HL-60 (cell line): ENCODE measurements at regions not wholly inside any gene's neighbourhood (a gene's known extent, or its start where the extent isn't known, plus 50 kb on each side); places are given as distances from the start of the nearest gene placed in this dataset.

Experiments used
- DNase-seq, 2 experiments: peaks; one replicate each; pipeline ENCODE4 v3.0.0-alpha.2; 2010 to 2020; ENCODE audit warnings: low read depth in 1 of 2, low spot score in 1 of 2
- H3K27ac ChIP-seq: fragments of 250-450 bp; sonication (Bioruptor Pico); replicated peaks from 2 replicates; pipeline ENCODE4 v1.5.1; 2020; ENCODE audit warnings: mild to moderate bottlenecking, moderate library complexity
- H3K27me3 ChIP-seq: fragments of 250-450 bp; sonication (Bioruptor Pico); 2 replicates; pipeline ENCODE4 v1.5.1; 2021; ENCODE audit warnings: mild to moderate bottlenecking, moderate library complexity; ENCODE audit not compliant: insufficient read depth, poor library complexity, severe bottlenecking
- H3K4me3 ChIP-seq: replicated peaks from 2 replicates; pipeline ENCODE4 v1.5.1; 2011; ENCODE audit warnings: mild to moderate bottlenecking, control low read depth, low read length; ENCODE audit not compliant: insufficient read depth
- GABPA ChIP-seq: IDR thresholded peaks from 2 replicates; pipeline ENCODE4 v1.6.1; 2012; ENCODE audit warnings: low read depth
- POLR2AphosphoS5 ChIP-seq: IDR thresholded peaks from 2 replicates; pipeline ENCODE4 v1.6.1; 2012; ENCODE audit warnings: low read depth
- SPI1 ChIP-seq: IDR thresholded peaks from 2 replicates; pipeline ENCODE4 v1.6.1; 2012; ENCODE audit warnings: low read depth, mild to moderate bottlenecking, borderline replicate concordance
- TF ChIP-seq, protein P1 (sequence below): IDR thresholded peaks from one replicate; pipeline ENCODE4 v1.5.1; 2011; ENCODE audit warnings: low read length, control low read depth, inconsistent platforms; ENCODE audit not compliant: insufficient read depth
- TF ChIP-seq, protein P2 (sequence below): IDR thresholded peaks from 2 replicates; pipeline ENCODE4 v1.6.1; 2012; ENCODE audit warnings: low read depth; ENCODE audit not compliant: insufficient replicate concordance

DNA sequence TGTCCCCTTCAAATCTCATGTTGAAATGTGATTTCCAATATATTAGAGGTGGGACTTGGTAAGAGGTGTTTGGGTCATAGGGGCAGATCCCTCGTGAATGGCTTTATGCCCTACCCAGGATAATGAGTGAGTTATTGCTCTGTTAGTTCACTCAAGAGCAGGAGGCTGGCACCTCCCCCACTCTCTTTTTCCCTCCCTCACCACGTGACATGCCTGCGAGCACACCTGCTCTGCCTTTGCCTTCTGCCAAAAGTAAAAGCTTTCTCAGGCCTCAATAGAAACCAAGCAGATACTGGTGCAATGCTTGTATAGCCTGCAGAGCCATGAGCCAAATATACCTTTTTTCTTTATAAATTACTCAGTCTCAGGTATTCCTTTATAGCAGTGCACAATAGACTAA, 286.3 kb upstream of the UGT8 start:
- no peak for DNase-seq
- no peak for TF ChIP-seq SPI1
- TF ChIP-seq GABPA, result no peak
- no peak for TF ChIP-seq POLR2AphosphoS5
- no peak overlapping the region for H3K27ac ChIP-seq
- no peak overlapping the region for H3K4me3 ChIP-seq
- no peaks in the 10 kb centered on the region for H3K27me3 ChIP-seq

DNA sequence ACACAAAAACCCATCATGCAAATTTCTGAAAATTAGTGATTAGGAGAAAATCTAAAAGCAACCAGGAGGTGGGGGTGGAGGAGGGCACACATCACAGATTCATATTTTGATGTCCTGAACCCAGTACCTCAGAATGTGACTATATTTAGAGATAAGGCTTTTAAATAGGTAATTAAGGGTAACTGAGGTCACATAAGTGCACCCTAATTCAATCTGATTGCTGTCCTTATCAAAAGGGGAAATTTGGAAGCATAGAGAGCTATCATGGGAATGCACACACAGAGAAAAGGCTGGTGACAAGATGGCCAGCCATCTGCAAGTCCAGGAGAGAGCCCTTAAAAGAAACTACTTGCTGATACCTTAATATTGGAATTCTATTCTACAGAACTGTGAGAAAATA, 281.8 kb upstream of the UGT8 start:
- DNase-seq, result no peak
- TF ChIP-seq GABPA (no peak), SPI1 (no peak), POLR2AphosphoS5 (no peak)
- TF ChIP-seq, protein P1, sequence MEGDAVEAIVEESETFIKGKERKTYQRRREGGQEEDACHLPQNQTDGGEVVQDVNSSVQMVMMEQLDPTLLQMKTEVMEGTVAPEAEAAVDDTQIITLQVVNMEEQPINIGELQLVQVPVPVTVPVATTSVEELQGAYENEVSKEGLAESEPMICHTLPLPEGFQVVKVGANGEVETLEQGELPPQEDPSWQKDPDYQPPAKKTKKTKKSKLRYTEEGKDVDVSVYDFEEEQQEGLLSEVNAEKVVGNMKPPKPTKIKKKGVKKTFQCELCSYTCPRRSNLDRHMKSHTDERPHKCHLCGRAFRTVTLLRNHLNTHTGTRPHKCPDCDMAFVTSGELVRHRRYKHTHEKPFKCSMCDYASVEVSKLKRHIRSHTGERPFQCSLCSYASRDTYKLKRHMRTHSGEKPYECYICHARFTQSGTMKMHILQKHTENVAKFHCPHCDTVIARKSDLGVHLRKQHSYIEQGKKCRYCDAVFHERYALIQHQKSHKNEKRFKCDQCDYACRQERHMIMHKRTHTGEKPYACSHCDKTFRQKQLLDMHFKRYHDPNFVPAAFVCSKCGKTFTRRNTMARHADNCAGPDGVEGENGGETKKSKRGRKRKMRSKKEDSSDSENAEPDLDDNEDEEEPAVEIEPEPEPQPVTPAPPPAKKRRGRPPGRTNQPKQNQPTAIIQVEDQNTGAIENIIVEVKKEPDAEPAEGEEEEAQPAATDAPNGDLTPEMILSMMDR, result no peak
- TF ChIP-seq, protein P2, sequence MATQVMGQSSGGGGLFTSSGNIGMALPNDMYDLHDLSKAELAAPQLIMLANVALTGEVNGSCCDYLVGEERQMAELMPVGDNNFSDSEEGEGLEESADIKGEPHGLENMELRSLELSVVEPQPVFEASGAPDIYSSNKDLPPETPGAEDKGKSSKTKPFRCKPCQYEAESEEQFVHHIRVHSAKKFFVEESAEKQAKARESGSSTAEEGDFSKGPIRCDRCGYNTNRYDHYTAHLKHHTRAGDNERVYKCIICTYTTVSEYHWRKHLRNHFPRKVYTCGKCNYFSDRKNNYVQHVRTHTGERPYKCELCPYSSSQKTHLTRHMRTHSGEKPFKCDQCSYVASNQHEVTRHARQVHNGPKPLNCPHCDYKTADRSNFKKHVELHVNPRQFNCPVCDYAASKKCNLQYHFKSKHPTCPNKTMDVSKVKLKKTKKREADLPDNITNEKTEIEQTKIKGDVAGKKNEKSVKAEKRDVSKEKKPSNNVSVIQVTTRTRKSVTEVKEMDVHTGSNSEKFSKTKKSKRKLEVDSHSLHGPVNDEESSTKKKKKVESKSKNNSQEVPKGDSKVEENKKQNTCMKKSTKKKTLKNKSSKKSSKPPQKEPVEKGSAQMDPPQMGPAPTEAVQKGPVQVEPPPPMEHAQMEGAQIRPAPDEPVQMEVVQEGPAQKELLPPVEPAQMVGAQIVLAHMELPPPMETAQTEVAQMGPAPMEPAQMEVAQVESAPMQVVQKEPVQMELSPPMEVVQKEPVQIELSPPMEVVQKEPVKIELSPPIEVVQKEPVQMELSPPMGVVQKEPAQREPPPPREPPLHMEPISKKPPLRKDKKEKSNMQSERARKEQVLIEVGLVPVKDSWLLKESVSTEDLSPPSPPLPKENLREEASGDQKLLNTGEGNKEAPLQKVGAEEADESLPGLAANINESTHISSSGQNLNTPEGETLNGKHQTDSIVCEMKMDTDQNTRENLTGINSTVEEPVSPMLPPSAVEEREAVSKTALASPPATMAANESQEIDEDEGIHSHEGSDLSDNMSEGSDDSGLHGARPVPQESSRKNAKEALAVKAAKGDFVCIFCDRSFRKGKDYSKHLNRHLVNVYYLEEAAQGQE, result no peak
- Histone ChIP-seq H3K4me3 (no peak overlapping the region), H3K27me3 (no peaks in the 10 kb centered on the region), H3K27ac (no peak overlapping the region)

DNA sequence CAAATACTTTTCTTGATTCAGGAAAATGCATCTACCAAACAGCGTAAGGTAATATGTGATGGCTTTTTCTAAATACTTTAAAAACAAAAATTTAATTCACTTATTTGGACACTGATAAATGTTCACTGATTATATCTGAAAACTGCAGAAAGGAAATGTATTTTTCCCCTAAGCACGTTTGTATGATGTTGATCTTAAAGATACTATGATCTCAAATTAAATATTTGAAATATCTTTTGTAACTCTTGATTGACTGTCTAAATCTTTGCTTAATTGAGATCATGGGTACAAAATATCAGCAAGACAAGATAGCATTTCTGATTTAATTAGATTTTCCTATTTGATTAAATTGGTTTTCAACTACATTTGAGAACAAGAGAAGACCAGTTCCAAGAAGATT, 281.0 kb upstream of the UGT8 start:
- Histone ChIP-seq H3K4me3 (no peak overlapping the region), H3K27me3 (no peaks in the 10 kb centered on the region), H3K27ac (no peak overlapping the region)
- DNase-seq, result no peak
- TF ChIP-seq GABPA, result no peak
- no peak for TF ChIP-seq SPI1
- TF ChIP-seq, protein P2, result no peak
- TF ChIP-seq, protein P1, result no peak
- TF ChIP-seq POLR2AphosphoS5, result no peak

DNA sequence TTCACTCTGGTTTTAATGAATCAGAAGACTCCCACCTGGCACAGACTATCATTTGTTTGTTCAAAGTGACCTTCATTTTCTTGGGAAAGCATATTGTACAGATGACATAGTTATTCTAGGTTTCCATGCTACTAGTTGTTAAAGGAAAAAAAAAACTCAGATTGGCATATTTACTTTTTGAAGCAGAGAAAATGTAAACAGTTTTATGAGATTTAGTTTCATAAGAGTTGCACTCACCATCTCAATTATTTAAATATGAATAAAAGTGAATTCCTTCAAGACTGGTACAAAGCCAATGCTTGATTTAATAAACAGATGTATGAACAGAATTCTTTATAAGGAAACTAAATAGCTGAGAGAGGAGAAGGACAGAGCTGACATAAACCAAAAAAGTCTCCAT, 280.3 kb upstream of the UGT8 start:
- no peak for DNase-seq
- TF ChIP-seq POLR2AphosphoS5 (no peak), SPI1 (no peak), GABPA (no peak)
- TF ChIP-seq, protein P1, result no peak
- TF ChIP-seq, protein P2, result no peak
- H3K27ac ChIP-seq, result no peak overlapping the region
- no peaks in the 10 kb centered on the region for H3K27me3 ChIP-seq
- no peak overlapping the region for H3K4me3 ChIP-seq
